Calu3 (cell line): ENCODE measurements at regions not wholly inside any gene's neighbourhood (a gene's known extent, or its start where the extent isn't known, plus 50 kb on each side); places are given as distances from the start of the nearest gene placed in this dataset.

Source experiments
- BruUV-seq: library from RNA; stranded (reverse); fragments of 400-500 nt; replicated peaks from 2 replicates; lab custom pipeline; 2021; lab: Mats Ljungman, UMichigan
- CTCF ChIA-PET: fragments of 300-600 bp; sonication (Branson Sonifier 250); formaldehyde crosslinking; loops from one replicate; lab custom pipeline; 2022; ENCODE audit warnings: antibody characterized with exemption; lab: Charles Lee
- DNase-seq: peaks from one replicate; pipeline ENCODE4 v3.0.0; 2022
- H3K27ac Mint-ChIP-seq: one replicate; pipeline ENCODE4 v1.8.0; 2022; ENCODE audit warnings: mixed read lengths; ENCODE audit not compliant: unreplicated experiment
- H3K27me3 Mint-ChIP-seq: one replicate; pipeline ENCODE4 v1.8.0; 2022; ENCODE audit warnings: mixed read lengths; ENCODE audit not compliant: unreplicated experiment
- H3K36me3 Mint-ChIP-seq: one replicate; pipeline ENCODE4 v1.8.0; 2022; ENCODE audit warnings: mild to moderate bottlenecking, moderate library complexity, mixed read lengths; ENCODE audit not compliant: insufficient read depth, unreplicated experiment
- H3K4me1 Mint-ChIP-seq: one replicate; pipeline ENCODE4 v1.8.0; 2022; ENCODE audit warnings: mild to moderate bottlenecking, low read depth, mixed read lengths; ENCODE audit not compliant: unreplicated experiment
- H3K4me3 Mint-ChIP-seq: one replicate; pipeline ENCODE4 v1.8.0; 2022; ENCODE audit warnings: mild to moderate bottlenecking, low read depth, moderate library complexity, mixed read lengths; ENCODE audit not compliant: unreplicated experiment
- H3K9me3 Mint-ChIP-seq: one replicate; pipeline ENCODE4 v1.8.0; 2022; ENCODE audit warnings: low read depth, mixed read lengths; ENCODE audit not compliant: unreplicated experiment
- CTCF ChIP-seq: fragments of 200-600 bp; IDR thresholded peaks from one replicate; pipeline ENCODE4 v1.8.0; 2022; ENCODE audit warnings: antibody characterized with exemption; ENCODE audit not compliant: unreplicated experiment
- intact Hi-C: fragments of 100-400 bp; cut with micrococcal nuclease; formaldehyde crosslinking; loops from one replicate; pipeline ENCODE4 v1.10.0; 2022; ENCODE audit not compliant: unreplicated experiment

DNA sequence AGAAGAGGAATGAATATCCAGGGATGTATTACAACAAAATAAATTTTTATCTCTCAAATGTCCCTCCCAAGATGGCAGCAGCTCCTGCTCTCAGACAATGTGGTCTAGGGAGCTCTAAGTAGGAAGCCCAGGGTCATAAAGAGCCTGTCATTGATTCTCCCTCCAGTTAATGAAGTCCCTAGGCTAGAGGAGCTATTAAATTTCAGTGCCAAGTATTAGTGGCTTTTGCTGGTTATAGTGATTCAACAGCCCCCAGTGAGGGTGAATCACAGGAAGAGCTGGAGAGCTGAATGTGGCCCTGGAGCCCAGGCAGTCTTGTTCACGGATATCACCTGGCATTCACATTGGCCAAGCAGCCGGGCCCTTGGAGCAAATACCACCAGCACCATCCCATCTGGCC is 109.8 kb upstream of the YPEL5 start:
- H3K9me3 Mint-ChIP-seq = no peaks in the 10 kb centered on the region
- H3K4me1 Mint-ChIP-seq = no peaks in the 10 kb centered on the region
- no peak for DNase-seq
- no peak for TF ChIP-seq CTCF
- peaks cover 66% of the 10 kb centered on the region for H3K27me3 Mint-ChIP-seq
- BruUV-seq = no TSS peak
- H3K36me3 Mint-ChIP-seq = no peaks in the 10 kb centered on the region
- H3K4me3 Mint-ChIP-seq = no peak overlapping the region
- no peak overlapping the region for H3K27ac Mint-ChIP-seq
- intact Hi-C loops = no loop called here
- CTCF ChIA-PET = no interaction called here

DNA sequence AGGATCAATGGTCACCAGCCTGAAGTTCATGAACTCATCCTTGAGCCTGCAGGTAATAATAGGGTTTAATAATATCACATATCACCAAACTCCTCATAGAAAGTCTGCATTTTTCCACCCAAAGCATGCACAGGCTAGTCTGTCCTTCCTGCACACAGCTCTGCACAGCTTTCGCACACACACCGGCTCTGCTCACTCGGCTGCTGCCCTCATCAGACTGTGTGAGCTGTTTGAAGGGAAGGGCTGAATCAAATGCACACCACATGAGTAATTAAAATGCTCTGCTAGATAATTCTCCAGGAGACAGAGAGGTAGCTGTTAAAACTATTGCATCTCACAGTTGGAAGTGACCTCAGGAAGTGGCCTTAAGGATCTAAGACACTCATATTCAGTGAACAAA is 108.4 kb upstream of the YPEL5 start:
- H3K27me3 Mint-ChIP-seq = peaks cover 70% of the 10 kb centered on the region
- H3K4me1 Mint-ChIP-seq = no peaks in the 10 kb centered on the region
- CTCF ChIA-PET = interaction anchor here (0.6 to 1.4 kb wide), 3 partner anchors 13 to 686 kb away, joined by 3 to 7 read pairs (median 4); no protein-coding TSS in a partner anchor
- no TSS peak for BruUV-seq
- H3K27ac Mint-ChIP-seq = no peak overlapping the region
- DNase-seq = no peak
- no peaks in the 10 kb centered on the region for H3K9me3 Mint-ChIP-seq
- H3K36me3 Mint-ChIP-seq = no peaks in the 10 kb centered on the region
- no peak overlapping the region for H3K4me3 Mint-ChIP-seq
- no peak for TF ChIP-seq CTCF
- intact Hi-C loops = no loop called here

DNA sequence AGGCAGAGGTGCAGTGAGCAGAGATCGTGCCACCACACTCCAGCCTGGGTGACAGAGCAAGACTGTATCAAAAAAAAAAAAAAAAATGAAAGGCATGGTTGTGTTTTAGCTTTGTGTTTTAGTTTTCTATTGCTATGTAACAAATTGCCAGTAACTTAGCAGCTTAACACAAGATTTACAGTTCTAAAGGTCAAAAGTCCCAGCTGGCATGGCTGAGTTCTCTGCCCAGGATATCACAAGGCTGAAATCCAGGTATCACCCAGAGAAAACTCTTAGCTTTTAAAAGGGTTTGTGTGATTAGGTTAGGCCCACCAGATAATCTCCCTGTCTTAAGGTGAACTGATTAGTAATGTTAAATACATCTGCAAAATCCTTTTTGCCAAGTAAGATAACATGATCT is 107.7 kb upstream of the YPEL5 start:
- no TSS peak for BruUV-seq
- no peak for DNase-seq
- no peaks in the 10 kb centered on the region for H3K36me3 Mint-ChIP-seq
- no peak overlapping the region for H3K27ac Mint-ChIP-seq
- H3K27me3 Mint-ChIP-seq = peaks cover 70% of the 10 kb centered on the region
- H3K4me3 Mint-ChIP-seq = no peak overlapping the region
- CTCF ChIA-PET = interaction anchor here (1.4 kb wide), 1 partner anchor 12 kb away, joined by 3 read pairs; no protein-coding TSS in a partner anchor
- H3K9me3 Mint-ChIP-seq = no peaks in the 10 kb centered on the region
- no peaks in the 10 kb centered on the region for H3K4me1 Mint-ChIP-seq
- no peak for TF ChIP-seq CTCF
- intact Hi-C loops = no loop called here

GRCh38 chr2:30040147-30040546 is 106.7 kb upstream of the YPEL5 start:
- Mint-ChIP-seq H3K4me3 (no peak overlapping the region), H3K27ac (no peak overlapping the region), H3K4me1 (no peaks in the 10 kb centered on the region), H3K9me3 (no peaks in the 10 kb centered on the region), H3K27me3 (peaks cover 68% of the 10 kb centered on the region), H3K36me3 (no peaks in the 10 kb centered on the region)
- CTCF ChIA-PET = no interaction called here
- TF ChIP-seq CTCF = no peak
- intact Hi-C loops = no loop called here
- no TSS peak for BruUV-seq
- DNase-seq = no peak
